ENCODE measurements at regions not wholly inside any gene's neighbourhood (a gene's known extent, or its start where the extent isn't known, plus 50 kb on each side); places are given as distances from the start of the nearest gene placed in this dataset.

- H3K27ac ChIP-seq, result no peak overlapping the region
- no peak for TF ChIP-seq ZFX (IDR thresholded peaks at IDR 0.05)
- TF ChIP-seq, protein P1, sequence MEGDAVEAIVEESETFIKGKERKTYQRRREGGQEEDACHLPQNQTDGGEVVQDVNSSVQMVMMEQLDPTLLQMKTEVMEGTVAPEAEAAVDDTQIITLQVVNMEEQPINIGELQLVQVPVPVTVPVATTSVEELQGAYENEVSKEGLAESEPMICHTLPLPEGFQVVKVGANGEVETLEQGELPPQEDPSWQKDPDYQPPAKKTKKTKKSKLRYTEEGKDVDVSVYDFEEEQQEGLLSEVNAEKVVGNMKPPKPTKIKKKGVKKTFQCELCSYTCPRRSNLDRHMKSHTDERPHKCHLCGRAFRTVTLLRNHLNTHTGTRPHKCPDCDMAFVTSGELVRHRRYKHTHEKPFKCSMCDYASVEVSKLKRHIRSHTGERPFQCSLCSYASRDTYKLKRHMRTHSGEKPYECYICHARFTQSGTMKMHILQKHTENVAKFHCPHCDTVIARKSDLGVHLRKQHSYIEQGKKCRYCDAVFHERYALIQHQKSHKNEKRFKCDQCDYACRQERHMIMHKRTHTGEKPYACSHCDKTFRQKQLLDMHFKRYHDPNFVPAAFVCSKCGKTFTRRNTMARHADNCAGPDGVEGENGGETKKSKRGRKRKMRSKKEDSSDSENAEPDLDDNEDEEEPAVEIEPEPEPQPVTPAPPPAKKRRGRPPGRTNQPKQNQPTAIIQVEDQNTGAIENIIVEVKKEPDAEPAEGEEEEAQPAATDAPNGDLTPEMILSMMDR (conservative IDR thresholded peaks at IDR 0.05), result peak; percentile 22
Observed at GRCh38 chr3:34015204-34016142, 217.0 kb downstream of the PDCD6IP start.

DNA sequence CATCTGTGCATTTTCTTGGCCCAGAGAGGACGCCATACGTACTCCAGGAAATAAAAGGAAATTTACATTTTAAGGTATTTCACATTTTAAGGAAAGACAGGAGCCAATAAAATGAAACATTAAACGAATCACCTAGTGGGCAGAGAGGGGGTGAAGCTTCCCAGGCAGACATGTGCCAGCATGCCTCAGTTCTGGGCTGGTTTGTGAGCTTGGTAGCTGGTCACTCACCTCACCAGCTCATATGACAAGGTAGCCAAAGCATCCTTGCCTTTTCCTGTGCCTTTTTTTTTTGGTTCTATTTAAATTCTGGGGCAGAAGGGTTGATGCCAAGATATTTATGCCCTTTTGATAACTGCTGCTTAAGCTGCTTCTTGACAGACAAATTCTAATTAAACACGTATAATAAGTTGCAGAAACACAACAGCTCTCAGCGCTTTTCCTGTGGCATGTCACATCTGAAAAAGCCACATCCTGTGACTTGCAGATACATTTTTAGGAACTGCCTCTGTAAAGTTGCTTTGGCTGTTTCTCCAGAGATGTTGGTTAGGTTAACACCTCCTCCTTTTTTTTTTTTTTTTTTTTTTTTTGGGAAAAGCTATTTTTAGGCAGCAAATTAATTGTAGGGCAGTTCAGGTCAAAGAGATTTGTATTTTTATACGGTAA is 218.6 kb downstream of the PDCD6IP start:
- H3K27ac ChIP-seq, result no peak overlapping the region
- TF ChIP-seq, protein P1 (conservative IDR thresholded peaks at IDR 0.05), result no peak
- TF ChIP-seq ZFX (IDR thresholded peaks at IDR 0.05), result no peak

- H3K27ac ChIP-seq, result no peak overlapping the region
- TF ChIP-seq, protein P1 (conservative IDR thresholded peaks at IDR 0.05), result no peak
- TF ChIP-seq ZFX (IDR thresholded peaks at IDR 0.05), result no peak
Observed at GRCh38 chr3:34017757-34018156, 219.3 kb downstream of the PDCD6IP start.

DNA sequence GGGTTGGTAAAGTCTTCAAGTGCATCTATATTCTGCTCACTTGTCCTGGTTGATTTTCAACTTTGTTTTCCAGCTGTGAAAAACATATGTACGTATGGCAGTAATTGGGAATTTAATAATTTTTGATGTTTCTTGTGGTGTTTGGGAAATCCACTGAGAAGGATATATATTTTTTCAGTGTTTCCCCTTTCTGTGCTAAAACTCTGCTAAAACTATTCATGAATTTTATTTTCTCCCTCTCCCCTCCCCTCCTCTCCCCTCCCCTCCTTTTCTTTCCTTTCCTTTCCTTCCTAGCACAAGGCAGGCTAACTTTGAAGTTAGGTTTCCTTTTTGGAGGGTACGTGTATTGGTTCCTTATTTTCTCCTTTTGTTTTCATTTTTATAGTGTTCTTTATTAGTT is 220.7 kb downstream of the PDCD6IP start:
- no peak overlapping the region for H3K27ac ChIP-seq
- TF ChIP-seq ZFX (IDR thresholded peaks at IDR 0.05), result no peak
- TF ChIP-seq, protein P1 (conservative IDR thresholded peaks at IDR 0.05), result no peak

GRCh38 chr3:34020170-34020569 is 221.7 kb downstream of the PDCD6IP start:
- H3K27ac ChIP-seq, result no peak overlapping the region
- no peak for TF ChIP-seq ZFX (IDR thresholded peaks at IDR 0.05)
- TF ChIP-seq, protein P1 (conservative IDR thresholded peaks at IDR 0.05), result no peak

DNA sequence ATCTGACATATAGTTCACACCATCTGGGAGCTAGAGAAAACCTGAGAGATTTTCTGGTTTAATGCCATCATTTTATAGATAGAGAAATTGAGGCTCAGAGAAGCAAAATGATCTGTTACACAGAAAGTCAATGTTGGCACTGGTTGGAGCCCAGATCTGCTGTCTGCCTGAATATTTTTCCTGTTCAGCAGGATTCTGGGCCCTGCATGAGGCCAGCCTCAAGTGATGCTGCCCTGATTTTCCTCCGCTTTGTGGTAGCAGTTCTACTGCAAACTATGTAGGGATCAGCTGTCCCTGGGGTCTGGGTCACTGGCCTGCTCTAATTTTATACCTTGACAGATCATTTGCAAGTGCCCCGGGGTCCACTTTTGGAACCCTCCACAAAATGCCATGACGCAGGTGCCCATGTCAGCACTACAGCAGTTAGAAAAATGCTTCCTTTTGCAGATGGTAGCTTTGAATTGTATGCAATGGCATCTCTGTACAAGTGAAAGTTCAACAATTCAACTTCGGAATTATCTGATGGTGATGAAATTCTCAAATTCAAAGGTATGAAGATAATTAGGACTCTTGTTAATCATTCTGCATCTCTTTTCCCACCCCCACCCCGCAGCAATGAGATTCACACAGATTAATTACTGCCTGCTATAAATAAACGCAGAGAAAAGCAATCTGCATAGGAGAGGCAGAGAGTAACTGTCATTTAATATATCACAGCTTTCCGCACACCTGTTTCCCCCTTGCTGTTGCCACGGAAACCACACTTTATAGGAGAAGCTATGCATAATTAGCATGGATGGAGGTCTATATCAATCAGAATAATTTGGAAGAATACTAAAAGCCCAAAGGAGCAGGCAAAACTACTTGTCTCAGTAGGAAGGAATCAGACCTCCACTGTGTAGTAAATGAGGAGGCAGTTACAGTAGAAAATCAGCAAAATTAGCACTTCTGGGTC is 222.6 kb downstream of the PDCD6IP start:
- H3K27ac ChIP-seq, result no peak overlapping the region
- TF ChIP-seq, protein P1 (conservative IDR thresholded peaks at IDR 0.05), result no peak
- TF ChIP-seq ZFX (IDR thresholded peaks at IDR 0.05), result no peak
